ENCODE measurements at regions not wholly inside any gene's neighbourhood (a gene's known extent, or its start where the extent isn't known, plus 50 kb on each side); places are given as distances from the start of the nearest gene placed in this dataset.

DNA sequence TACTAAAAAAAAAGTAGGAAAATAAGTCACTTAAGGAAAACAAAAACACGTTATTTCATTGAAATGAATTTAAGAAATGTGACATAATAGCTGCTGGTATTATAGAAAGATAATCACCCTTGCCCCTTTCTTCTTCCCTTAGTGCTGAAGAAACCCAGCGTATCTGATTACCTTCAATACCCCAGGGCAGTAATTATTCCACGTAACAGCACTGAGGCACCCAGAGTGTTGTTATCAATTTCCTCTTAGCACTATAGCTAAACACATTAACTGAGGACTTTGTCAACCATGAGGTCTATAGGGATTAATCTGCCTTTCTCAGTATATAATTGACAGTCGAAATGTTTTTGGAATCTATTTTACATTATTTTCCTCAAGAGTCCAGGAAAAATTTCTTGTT is 180.0 kb upstream of the NXPH2 start (continued):
- TF ChIP-seq NFIC (IDR thresholded peaks at IDR 0.05; ENCODE audit: borderline replicate concordance): no peak

DNA sequence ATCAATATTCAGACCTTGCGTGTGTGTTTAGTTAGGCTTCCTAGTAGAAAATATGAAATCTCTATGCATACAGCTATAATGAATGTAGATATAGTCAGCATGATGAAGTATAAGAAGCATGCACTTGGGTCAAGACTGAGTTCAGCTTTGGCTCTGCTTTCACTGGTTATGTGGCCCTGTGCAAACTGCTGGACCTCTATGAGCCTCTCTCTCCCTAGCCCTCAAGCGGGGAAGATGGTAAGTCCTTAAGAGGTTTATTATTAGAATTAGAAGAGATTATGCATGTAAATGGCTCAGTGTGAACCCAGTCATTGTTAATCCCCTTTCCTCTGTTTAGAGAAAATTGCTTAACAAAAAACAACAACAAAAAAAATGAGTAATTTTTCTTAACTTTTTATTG is 178.8 kb upstream of the NXPH2 start:
- no peak overlapping the region for H3K27ac ChIP-seq (ENCODE audit: low read depth in 2 of 2, low read length in 1 of 2)
- H2AFZ ChIP-seq (ENCODE audit: low read depth): no peak overlapping the region
- peaks cover 0 to 2% of the 10 kb centered on the region in 2 experiments; a peak in 1 of 4 replicates for H3K4me1 ChIP-seq (ENCODE audit: control insufficient read depth in 1 of 2, insufficient read depth in 2 of 2, low read depth in 1 of 2, low read length in 1 of 2)
- 0 out of 2 replicates have a peak, but pooled peaks cover 4% of the 10 kb centered on the region for H3K9me3 ChIP-seq
- no peak overlapping the region for H3K9ac ChIP-seq
- H3K36me3 ChIP-seq (replicated peaks in 1 of 2; ENCODE audit: control insufficient read depth in 1 of 2, insufficient read depth in 2 of 2, low read length in 1 of 2): no peaks in the 10 kb centered on the region
- no peaks in the 10 kb centered on the region for H3K79me2 ChIP-seq (ENCODE audit: insufficient read depth)
- no peaks in the 10 kb centered on the region for H4K20me1 ChIP-seq (ENCODE audit: insufficient read depth)
- 62% methylated on average over 2 of the region's 2 CpGs for WGBS (ENCODE audit: low lambda C conversion rate)
- POLR2A ChIA-PET: no interaction called here
- no peaks in the 10 kb centered on the region for H3F3A ChIP-seq (replicated peaks; ENCODE audit: insufficient read depth)
- CTCF ChIA-PET: interaction anchor here (1.2 kb wide), 1 partner anchor 10 kb away, joined by 4 read pairs; no protein-coding TSS in a partner anchor
- no peaks in the 10 kb centered on the region for H3K9me2 ChIP-seq
- H3K27me3 ChIP-seq (ENCODE audit: insufficient read depth): peaks cover 6% of the 10 kb centered on the region; the same call in 1 of the 2 replicates
- no peak overlapping the region for H3K4me2 ChIP-seq
- H3K4me3 ChIP-seq (ENCODE audit: low read depth in 2 of 2, low read length in 1 of 2): no peak overlapping the region
- no peak for DNase-seq
- TF ChIP-seq RCOR1 (IDR thresholded peaks at IDR 0.05; ENCODE audit: low read length) (no peak), FOSL2 (IDR thresholded peaks at IDR 0.05; ENCODE audit: borderline replicate concordance, low read depth) (no peak), MXI1 (IDR thresholded peaks at IDR 0.05; ENCODE audit: low read depth, low read length) (no peak), GABPA (IDR thresholded peaks at IDR 0.05; ENCODE audit: low read depth) (no peak), FOXJ3 (CRISPR knock-in tag; IDR thresholded peaks at IDR 0.05) (no peak), TEAD4 (IDR thresholded peaks at IDR 0.05; ENCODE audit: borderline replicate concordance, insufficient read depth) (no peak), SMC3 (IDR thresholded peaks at IDR 0.05; ENCODE audit: low read depth, low read length) (no peak), GATA2 (CRISPR knock-in tag; IDR thresholded peaks at IDR 0.05) (no peak), RFX5 (IDR thresholded peaks at IDR 0.05; ENCODE audit: low read length) (no peak), JUND (IDR thresholded peaks at IDR 0.05) (no peak), POLR2AphosphoS5 (IDR thresholded peaks at IDR 0.05; ENCODE audit: low read depth, low read length) (no peak), TAF1 (IDR thresholded peaks at IDR 0.05; ENCODE audit: borderline replicate concordance, low read depth, low read length) (no peak), FOXM1 (IDR thresholded peaks at IDR 0.05; ENCODE audit: low read depth) (no peak), TCF12 (IDR thresholded peaks at IDR 0.05) (no peak)
- TF ChIP-seq, protein P1, sequence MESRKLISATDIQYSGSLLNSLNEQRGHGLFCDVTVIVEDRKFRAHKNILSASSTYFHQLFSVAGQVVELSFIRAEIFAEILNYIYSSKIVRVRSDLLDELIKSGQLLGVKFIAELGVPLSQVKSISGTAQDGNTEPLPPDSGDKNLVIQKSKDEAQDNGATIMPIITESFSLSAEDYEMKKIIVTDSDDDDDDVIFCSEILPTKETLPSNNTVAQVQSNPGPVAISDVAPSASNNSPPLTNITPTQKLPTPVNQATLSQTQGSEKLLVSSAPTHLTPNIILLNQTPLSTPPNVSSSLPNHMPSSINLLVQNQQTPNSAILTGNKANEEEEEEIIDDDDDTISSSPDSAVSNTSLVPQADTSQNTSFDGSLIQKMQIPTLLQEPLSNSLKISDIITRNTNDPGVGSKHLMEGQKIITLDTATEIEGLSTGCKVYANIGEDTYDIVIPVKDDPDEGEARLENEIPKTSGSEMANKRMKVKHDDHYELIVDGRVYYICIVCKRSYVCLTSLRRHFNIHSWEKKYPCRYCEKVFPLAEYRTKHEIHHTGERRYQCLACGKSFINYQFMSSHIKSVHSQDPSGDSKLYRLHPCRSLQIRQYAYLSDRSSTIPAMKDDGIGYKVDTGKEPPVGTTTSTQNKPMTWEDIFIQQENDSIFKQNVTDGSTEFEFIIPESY (IDR thresholded peaks at IDR 0.05; ENCODE audit: borderline replicate concordance, low read depth): no peak
- TF ChIP-seq, protein P2, sequence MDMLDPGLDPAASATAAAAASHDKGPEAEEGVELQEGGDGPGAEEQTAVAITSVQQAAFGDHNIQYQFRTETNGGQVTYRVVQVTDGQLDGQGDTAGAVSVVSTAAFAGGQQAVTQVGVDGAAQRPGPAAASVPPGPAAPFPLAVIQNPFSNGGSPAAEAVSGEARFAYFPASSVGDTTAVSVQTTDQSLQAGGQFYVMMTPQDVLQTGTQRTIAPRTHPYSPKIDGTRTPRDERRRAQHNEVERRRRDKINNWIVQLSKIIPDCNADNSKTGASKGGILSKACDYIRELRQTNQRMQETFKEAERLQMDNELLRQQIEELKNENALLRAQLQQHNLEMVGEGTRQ (IDR thresholded peaks at IDR 0.05; ENCODE audit: borderline replicate concordance, low read depth, low read length): no peak

Data from SK-N-SH (cell line).